Stimulated activated CD8-positive, alpha-beta memory T cell treated with anti-CD3 and anti-CD28 coated beads, Interleukin-2, amount 100 ng/mL, for 48 hours (primary cell): ENCODE measurements at regions not wholly inside any gene's neighbourhood (a gene's known extent, or its start where the extent isn't known, plus 50 kb on each side); places are given as distances from the start of the nearest gene placed in this dataset.

ENCODE experiments used
- DNase-seq, 2 donors: peaks; one replicate each; pipeline ENCODE4 v3.0.0-alpha.2; 2020; ENCODE audit warnings: low read depth in 2 of 2

DNA sequence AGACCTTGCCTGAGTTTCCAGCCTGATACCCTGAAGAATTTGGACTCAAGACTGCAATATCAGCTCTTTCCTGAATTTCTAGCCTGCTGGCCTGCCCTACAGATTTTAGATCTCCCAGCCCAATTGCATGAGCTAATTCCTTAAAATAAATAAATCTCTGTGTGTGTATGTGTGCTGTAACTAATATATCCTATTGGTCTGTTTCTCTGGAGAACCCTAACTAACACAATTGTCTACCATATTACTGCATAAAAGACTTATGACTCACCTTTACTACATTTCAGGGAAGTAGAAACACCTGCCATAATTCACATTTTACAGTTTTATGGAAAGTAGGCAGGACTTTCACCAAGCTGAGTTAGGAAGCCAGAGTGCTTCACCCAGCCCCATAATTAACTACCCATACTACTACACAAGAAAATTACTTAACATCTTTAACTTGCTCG is 90.7 kb upstream of the BEND6 start:
- no peak for DNase-seq

DNA sequence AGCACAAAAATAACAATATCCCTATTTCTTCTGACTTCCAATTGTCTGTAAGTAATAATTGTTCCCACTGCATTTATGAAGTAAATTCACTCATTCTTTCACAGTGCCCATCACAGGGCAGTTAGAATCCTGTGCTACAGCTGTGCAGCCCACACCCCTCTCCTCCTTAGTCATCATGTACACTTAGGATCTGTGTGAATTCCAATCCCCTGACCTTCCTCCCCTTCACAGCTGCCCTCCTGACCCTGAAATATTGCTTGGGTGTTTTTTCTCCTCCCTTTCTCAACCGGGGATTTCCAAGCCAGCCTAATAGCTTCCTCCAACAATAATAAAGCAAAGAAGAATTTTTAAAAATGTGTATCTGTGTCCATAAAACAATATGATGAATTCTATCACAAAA is 91.5 kb upstream of the BEND6 start:
- no peak for DNase-seq

DNA sequence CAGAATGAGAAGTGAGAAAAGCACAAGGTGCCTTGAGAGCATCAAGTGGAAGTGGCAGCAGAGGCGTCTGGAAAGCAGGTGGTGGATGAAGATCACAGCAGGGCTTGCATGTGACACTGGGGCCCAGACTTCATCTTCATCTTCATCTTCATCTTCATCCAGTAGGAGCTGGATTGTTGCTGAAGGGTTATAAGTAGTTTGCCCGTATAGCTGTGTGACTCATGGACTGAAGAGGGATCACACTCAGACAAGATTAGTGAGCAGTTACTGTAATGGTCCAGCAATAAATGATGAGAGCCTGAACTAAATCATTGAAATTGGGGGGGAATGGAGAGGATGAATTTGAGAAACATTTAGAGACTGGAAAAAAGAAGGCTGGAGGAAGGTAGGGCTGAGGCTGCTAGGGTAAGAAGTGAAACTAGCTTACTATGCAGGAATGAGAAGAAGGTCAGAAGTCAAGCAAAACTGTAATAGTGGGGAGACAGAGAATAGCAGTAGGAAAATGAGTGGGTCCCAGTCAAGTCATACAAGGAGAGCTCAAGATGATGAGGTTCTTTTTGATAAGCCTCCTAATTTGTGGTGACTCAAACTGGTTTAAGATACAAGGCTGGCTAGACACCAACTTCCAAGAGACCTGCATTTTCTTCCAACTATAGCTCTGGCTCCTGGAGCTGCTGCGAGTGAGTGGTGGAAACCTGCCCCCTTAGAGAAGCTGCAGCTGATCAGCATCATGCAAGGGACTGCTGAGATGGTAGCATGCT is 92.3 kb upstream of the BEND6 start:
- DNase-seq: no peak

DNA sequence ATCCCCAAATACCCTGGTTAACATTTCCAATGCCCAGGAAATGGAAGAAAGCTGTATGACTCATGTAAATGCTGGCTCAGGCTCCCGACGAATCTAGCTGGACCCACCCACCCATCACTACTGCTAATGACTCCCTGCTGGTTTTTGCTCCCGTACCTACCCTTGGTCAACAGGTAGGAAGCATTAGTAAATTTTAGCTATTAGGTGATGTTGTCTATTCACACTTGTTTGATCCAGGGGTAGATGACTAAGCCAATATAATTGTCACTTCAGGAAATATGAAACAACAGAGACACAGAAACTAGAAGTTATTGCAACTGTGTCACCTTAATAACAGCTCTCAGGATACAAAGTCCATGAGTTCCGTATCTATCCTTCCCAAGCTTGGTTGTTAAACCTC is 94.4 kb upstream of the BEND6 start:
- no peak for DNase-seq

DNA sequence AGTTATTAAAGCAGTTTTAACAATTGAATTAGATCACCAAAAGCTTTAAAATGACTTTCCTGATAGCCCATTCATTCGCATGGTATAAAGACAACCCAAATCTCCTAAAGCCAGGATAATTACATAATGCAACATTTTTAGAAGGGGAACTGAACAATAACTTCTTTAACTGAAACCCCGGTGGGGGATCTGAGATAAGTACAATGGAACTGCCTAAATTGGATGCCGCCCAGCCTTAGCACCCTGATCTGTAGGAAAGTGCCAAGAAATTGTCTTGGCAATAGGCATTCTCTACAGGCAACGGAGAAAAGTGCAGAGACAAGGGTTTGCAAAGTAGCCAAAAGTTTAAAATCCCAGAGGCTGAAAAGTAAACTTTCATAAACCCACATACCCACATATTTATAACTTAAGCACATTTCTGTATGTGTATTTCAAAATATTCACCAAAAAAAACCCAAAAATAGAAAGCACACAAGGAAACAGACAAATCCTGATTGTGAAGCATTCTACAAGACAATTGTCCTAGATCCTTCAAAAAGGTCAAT is 98.8 kb upstream of the BEND6 start:
- no peak for DNase-seq

DNA sequence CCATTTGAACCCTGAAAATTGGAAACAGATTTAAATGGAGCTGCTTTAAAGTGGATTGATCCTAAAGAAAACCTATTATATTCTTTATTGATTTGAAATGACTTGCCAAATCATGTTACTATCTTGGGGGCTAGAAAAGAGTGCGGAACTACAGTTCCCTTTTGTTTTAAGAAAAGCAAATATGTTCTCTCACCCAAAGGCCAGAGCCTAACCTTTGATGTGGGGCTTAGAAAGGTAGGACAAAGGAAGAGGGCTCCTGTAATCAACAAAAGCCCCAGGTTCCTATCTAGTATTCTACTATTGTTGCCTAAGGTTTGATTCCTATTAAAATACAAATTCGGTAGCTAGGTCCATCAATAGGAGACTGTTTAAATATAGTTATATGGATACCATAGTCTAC is 100.8 kb upstream of the BEND6 start:
- no peak for DNase-seq

DNA sequence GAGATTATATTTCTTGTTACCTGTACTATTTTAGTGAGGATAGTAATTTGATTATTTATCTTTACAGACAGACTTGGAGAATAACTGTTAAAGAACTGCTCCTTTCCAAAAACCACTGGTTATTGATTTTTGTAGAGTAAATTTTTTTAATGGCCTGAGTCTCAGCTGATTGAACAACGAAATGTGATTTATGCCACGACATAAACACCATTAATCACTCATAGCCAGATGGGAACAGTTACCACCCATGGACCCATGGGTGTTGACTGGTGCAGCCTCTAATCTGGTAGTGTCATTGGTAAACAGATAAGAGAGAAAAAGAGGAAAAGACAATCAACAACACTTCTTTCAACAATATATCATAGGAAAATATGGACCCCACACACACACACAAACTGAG is 101.4 kb upstream of the BEND6 start:
- no peak for DNase-seq

DNA sequence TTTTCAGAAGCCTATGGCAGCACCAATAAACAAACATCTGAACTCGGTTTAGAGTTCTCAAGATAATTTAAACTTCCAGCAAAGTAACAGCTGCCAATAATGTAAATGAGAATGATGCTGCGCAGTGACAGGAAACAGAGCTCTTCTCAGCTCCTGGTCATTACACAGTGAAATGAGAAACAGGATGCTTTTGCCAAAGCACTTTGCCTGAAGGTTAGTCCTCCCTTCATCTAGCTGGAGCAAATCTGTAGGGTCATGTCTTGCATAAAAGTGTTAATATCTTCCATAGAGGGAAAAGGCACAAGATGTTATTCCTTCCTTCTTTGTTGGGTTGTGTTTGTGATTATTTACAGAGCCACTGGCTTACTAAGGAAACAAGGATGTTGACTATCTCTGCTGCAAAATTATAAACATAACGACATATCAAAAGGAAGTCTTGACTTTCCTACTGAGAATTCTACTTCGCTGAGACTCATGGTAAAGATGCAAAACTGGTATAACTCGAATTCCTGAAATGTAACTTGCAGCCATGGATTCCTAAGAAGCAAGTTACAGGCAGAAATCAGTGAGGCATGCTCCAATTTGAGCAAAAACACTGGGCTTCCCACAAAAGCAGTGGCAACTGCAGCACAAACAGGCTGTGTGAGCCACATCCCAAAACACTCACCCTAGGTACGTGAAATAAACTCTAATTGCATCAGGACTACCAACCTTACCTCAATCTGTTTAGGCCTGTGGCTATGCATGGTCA is 102.5 kb upstream of the BEND6 start:
- no peak for DNase-seq

DNA sequence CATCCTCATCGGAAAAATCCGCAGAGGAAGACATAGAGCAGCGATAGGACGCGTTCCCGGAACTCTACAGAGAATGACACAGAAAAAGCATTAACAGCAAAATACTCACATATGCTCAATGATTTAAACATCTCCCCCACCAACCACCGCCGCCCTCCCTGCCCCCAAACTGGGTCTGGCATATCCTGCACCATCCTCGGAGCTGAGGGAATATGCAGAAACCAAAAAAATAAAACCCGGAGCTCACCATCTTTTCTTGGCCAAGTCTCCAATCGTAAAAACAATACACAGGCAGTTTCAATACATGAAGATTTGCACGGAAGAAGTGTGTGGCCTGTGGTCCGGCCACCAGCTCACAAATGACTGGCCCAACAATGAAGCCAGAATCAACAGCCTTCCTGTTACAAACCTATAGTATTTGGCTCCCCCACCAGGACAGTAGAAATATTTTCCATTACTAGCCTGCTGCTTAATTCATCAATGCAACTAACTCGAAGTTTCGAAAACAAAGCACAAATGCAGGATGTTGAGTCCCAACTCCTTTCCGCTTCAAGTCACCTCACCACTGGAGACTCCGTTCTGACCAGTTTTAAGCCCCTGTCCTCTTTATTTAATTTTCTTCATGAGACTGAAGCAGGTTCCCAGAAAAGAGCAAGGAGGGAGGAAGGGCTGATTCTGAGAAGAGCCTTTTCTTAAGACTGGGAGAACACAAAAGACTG is 103.2 kb upstream of the BEND6 start:
- no peak for DNase-seq

DNA sequence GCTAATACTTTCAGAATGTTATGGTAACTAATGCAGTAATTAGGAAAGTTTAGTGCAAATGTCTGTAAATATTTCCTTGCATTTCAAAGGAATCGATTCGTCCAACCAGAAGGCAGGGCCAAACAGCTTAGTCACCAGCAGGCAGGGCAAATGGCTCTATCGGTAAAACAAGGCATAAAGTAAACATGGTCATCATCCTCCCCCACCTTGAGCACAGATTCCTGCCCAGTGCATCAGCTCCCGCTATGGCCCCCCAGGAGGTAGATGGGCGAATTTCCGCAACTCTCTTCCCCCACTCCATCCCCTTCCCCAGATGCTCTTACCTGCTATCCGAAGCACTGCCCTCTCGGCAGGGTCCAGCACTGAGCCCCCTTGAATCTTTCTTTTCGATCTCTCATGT is 103.8 kb upstream of the BEND6 start:
- no peak for DNase-seq

DNA sequence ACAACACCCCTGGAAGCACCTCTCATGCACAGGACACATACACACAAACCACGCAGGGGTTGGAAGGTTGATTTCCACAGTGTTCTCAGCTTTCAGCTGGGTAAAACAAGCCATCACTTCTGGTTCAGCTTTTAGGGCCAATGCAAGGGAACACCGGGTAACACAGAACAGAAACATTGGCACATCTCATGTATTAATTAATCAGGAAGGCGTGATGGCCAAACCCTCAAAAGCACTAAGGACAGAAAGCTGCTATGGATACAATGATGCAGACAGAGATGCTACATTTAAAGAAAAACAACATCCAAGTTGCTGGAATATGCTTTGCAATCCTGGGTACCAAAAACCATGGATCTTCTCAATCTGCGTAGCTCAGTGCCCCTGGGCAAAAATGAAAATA is 104.3 kb upstream of the BEND6 start:
- no peak for DNase-seq

DNA sequence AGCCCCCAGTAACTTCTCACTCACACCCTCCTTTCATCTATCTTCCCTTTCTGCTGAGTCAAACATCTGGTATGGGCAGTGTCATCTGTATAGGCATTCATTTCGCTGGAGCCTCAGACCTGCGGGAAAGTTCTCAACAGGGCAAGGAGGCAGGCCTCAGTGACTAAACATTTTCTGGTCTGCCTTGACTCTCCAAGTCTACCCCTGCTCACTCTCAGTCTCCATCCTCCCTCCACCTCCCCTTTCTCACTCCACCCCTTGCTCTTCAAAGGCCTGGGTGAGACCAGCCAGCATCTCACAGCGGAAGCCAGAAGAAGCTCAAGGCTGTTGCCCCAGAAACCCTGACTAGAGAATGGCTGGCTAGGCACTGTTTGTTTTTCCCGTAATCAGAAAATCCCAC is 105.0 kb upstream of the BEND6 start:
- DNase-seq: no peak

DNA sequence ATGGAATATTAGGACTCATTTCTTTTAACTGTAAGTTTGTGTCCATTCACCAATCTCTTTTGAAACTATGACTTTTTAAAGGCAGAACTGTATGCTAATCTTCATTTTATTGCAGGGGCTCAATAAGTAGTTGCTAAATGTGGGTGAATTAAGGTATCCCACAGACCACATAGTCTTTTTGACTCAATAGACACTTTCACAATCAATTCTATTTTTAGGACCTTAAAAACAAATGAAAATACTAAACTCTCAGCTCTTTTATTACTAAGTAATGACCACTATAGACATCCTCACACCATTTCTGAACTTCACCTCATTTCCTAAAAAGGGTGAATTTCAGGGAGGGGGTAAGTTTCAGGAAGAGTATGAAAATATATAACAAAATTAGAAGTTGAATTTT is 106.8 kb upstream of the BEND6 start:
- no peak for DNase-seq

DNA sequence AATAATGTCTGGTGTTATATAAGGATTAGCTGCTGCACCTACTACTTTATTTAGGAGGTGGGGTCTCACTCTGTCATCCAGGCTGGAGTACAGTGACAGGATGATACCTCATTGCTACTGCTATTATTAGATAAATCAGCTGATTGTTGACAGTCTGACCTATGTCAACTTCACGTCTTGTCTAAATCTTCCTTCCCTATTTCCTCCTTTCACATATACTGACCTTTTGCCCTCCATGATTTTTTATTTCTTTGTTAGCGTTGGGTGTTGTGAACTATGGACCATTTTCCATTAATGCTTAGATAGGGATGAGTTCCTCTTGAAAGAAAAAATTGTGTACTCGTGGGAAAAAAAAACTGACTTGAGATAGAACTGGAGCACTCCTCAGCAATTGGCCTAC is 109.9 kb upstream of the BEND6 start:
- DNase-seq: no peak

DNA sequence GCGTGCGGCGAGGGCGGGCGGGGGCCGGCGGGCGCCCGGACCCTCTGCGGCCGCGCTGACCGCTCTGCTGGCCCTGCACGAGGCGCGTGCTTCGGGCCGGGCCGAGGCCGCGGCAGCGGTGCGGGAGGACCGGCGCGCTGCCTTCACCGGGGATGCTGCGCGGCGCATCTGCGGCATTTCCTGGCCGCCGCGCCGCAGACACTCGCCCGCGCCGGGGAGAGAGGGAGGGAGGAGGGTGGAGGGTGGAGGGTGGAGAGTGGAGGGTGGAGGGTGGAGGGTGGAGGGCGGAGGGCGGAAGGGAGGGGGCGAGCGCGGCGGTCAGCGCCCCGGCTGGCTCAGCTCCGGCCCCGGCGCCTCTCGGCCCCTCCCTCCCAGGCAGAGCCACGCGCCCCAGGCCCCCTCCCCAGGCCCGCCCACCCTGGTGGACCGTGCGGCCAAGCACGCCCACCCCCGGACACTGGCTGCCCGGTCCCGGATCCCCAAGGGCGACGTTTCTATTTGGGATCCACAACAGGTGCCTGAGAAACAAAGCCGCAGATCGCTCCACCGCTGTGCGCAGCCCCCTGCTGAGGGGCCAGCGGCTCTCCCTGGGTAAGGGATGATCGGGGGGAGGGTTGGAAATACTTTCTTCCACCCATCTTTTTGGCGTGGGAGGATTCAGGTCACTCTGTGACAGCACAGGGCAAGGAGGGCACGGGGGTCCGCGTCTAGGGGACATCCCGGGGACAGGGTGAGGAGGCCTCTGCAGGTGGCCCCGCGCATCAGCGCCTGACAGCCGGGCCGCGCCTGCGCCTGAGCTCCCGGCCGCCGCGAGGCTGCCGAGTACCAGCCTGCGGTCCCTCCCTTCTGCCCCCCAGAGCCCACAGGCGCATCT is 111.2 kb upstream of the BEND6 start:
- peak; percentile 41 to 48 for DNase-seq

DNA sequence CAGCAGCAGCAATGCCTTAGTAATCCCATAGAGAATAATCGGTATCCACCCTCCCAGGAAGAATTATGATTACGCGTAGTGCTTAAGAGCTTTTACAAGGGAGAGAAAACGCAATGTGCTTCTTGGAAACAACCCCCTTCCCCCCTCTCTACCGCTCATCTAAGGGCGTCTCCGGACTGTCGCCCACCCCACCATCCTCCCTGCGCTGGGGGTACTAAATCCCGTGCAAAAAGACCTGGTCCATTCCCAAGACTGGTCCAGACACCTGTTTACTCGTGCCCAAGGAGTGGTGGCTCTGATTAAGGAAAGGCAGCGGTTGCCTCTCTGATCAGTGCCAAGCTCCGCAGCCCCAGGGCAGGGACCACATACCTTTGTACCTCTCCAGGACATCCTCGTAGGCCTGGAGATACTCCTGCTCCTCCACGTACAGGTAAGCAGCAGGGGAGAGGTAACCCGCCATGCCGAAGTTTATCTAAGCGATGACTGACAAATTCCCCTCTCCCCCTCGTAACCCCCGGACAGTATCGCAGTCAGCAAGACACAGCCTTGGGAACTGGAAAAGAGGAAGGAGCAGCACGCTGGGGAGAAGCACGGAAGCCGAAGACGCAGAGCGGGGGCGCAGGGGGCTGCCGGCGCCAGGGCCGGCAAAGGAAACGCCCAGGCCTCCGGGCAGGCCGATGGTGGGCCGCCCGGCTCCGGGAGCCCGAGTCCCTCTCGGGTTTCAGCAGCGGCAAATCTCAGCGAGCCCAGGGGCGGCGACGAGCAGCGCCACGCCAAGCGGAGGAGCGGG is 112.0 kb upstream of the BEND6 start:
- DNase-seq: no peak

DNA sequence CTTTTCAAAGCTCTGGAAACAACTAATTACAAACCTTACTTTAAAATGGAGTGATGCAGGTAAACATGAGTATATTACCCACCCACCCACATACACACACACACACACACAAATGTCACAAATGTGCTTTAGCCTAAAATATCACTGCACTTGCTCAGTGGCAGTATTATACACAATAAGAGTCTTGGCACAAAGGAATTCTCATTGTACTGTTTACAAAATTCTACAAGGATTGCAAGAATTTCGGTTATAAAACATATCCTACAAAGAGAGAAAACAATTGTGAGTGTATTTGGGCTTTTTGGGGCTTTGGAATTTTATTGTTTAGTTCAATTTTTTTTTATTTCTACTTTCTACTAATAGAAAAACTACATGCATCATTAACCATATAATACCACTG is 113.2 kb upstream of the BEND6 start:
- no peak for DNase-seq

DNA sequence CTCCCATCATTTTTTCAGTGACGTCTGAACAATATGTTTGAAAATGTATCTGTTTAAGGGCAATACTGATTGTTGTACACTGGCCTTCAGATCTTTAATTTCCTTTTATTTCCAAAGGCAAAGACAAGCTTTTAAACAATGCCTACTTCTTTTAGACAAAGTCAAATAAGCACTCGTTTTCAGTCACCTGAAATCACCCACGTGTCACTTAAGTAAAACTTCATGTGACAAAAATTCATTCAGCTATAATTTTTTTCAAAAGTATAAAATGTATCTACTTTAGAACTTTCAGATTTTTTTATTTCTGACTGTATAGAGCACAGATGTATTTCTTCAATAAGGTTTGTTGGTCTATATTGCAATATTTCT is 113.5 kb upstream of the BEND6 start:
- no peak for DNase-seq

DNA sequence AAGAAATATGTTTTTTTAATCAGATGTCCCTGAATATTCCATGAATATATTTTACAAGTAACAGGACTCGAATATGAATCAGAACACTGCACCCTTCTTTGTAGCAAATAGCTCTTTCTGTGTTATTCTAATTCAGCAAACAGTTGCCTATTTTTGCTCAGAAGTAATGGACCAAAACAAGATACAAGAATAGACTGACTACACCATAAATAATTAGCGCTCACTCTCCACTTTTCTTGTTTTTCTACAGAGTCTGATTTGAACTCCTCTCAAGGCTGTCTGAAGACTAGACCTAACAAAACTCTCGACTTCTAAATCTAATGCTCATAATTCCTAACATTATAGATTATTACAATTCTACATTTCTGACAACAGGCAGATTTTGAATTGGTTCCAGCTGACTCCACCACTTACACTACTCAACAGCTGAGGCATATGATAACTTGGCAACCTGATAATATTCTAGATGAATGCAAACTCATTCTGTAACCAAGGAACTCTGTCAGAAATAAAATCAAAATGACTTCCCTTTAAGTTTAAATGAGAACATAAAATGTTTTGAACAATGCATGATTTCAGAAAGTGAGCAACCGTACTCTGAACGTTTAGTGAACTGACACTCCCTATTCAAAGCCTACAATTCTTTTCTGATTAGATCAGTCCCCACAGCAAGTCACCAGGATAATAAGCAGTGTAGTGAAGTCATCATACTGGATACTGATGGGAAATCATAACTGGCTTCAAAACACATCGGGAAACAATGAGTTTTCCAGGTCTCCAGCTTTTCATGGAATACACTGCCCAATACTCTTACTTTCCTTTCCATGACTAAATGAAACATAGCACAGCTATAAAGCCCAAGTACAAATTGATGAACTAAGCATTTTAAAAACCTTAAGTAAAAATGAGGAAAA is 114.2 kb upstream of the BEND6 start:
- no peak for DNase-seq
